HepG2 (cell line): ENCODE measurements at regions not wholly inside any gene's neighbourhood (a gene's known extent, or its start where the extent isn't known, plus 50 kb on each side); places are given as distances from the start of the nearest gene placed in this dataset.

Experiments
- ATAC-seq: fragments of 200-7000 bp; cut with Tn5 transposase; 3 replicates; pipeline ENCODE4 v1.9.1; 2020; ENCODE audit warnings: mild to moderate bottlenecking, moderate library complexity
- BruUV-seq: library from RNA; stranded (reverse); fragments of 400-500 nt; replicated peaks from 2 replicates; lab custom pipeline; 2021; lab: Mats Ljungman, UMichigan
- CTCF ChIA-PET: fragments of 300-600 bp; formaldehyde crosslinking; extraction: SDS; loops from one replicate; lab custom pipeline; 2021; ENCODE audit warnings: low total read pairs, inconsistent platforms, low intra/inter-chr PET ratio; lab: Yijun Ruan, JAX
- POLR2A ChIA-PET: fragments of 350-600 bp; sonication (Branson Sonifier 250); formaldehyde crosslinking; loops from one replicate; lab custom pipeline; 2020; ENCODE audit warnings: antibody characterized with exemption, inconsistent platforms; lab: Yijun Ruan, JAX
- DNase-seq: peaks from one replicate; pipeline ENCODE4 v3.0.0-alpha.2; 2015; ENCODE audit warnings: low spot score
- FAIRE-seq: peaks from 3 replicates; lab custom pipeline; 2011; peaks lifted over from hg19 to GRCh38; lab: Jason Lieb, UNC
- H2AFZ ChIP-seq: one replicate; pipeline ENCODE4 v1.6.1; 2011; ENCODE audit warnings: low read length, inconsistent platforms
- H3K27ac ChIP-seq: fragments of 300-600 bp; 3 replicates; pipeline ENCODE4 v1.8.0; 2011; ENCODE audit warnings: mixed run types, mild to moderate bottlenecking, mixed read lengths, low read length, inconsistent platforms; ENCODE audit not compliant: insufficient read depth; ENCODE audit errors: extremely low read length
- H3K27me3 ChIP-seq, 2 experiments: fragments of 200-600 bp in 1 of 2; 2 replicates in 1 of 2; 3 replicates in 1 of 2; pipeline versions ENCODE4 v1.6.0 to v1.8.0; 2011; ENCODE audit warnings: low read length in 2 of 2, mild to moderate bottlenecking in 2 of 2, moderate library complexity in 2 of 2, inconsistent platforms in 1 of 2; ENCODE audit not compliant: insufficient read depth in 2 of 2, control insufficient read depth in 1 of 2
- H3K36me3 ChIP-seq, 2 experiments: fragments of 200-600 bp in 1 of 2; replicated peaks in 1 of 2; 2 replicates in 1 of 2; 3 replicates in 1 of 2; pipeline versions ENCODE4 v1.5.1 to v1.8.0; 2011; ENCODE audit warnings: low read length in 2 of 2, inconsistent platforms in 1 of 2; ENCODE audit not compliant: insufficient read depth in 2 of 2, control insufficient read depth in 1 of 2
- H3K4me1 ChIP-seq: 2 replicates; pipeline ENCODE4 v1.5.1; 2012; ENCODE audit warnings: low read length, inconsistent platforms; ENCODE audit not compliant: insufficient read depth
- H3K4me2 ChIP-seq: 2 replicates; pipeline ENCODE4 v1.6.0; 2011; ENCODE audit warnings: low read depth, low read length, inconsistent platforms
- H3K4me3 ChIP-seq, 3 experiments: fragments of 200-600 bp in 1 of 3; sonication (generic), shearing (Covaris generic) in 1 of 3; replicated peaks in 1 of 3; 2 replicates each; pipeline ENCODE4 v1.5.1; 2011 to 2016; ENCODE audit warnings: low read length in 3 of 3, inconsistent platforms in 2 of 3, low read depth in 2 of 3, mild to moderate bottlenecking in 2 of 3, control low read depth in 1 of 3, mixed read lengths in 1 of 3; ENCODE audit not compliant: insufficient read depth in 1 of 3
- H3K79me2 ChIP-seq: one replicate; pipeline ENCODE4 v1.6.1; 2011; ENCODE audit warnings: low read length, inconsistent platforms; ENCODE audit not compliant: insufficient read depth
- H3K9ac ChIP-seq: 2 replicates; pipeline ENCODE4 v1.6.0; 2011; ENCODE audit warnings: mild to moderate bottlenecking, low read depth, low read length, inconsistent platforms; ENCODE audit not compliant: insufficient read depth
- H3K9me3 ChIP-seq: 2 replicates; pipeline ENCODE4 v1.5.1; 2012; ENCODE audit warnings: mild to moderate bottlenecking, low read length
- H4K20me1 ChIP-seq: 2 replicates; pipeline ENCODE4 v1.6.0; 2011; ENCODE audit warnings: inconsistent platforms, mild to moderate bottlenecking, low read length, moderate library complexity; ENCODE audit not compliant: insufficient read depth
- CBX5 ChIP-seq: sonication (generic); formaldehyde crosslinking; IDR thresholded peaks from 2 replicates; pipeline ENCODE4 v1.4.0; 2020; ENCODE audit warnings: missing genetic modification reagents, borderline replicate concordance
- HMGXB4 ChIP-seq, 2 experiments: sonication (generic) in 1 of 2; formaldehyde crosslinking in 1 of 2; IDR thresholded peaks; 2 replicates each; pipeline versions ENCODE4 v1.4.0 to v1.6.1; 2018 to 2020; ENCODE audit warnings: missing genetic modification reagents in 2 of 2, borderline replicate concordance in 1 of 2, low read depth in 1 of 2, mild to moderate bottlenecking in 1 of 2, missing biosample characterization in 1 of 2
- HNRNPLL ChIP-seq: fragments of 200-400 bp; formaldehyde crosslinking; IDR thresholded peaks from 2 replicates; pipeline ENCODE4 v1.6.1; 2017; ENCODE audit warnings: mild to moderate bottlenecking, low read depth, low read length; ENCODE audit not compliant: poor library complexity, severe bottlenecking
- PRDM10 ChIP-seq: sonication (generic); formaldehyde crosslinking; IDR thresholded peaks from 2 replicates; pipeline ENCODE4 v1.4.0; 2020; ENCODE audit warnings: low read depth, missing genetic modification reagents
- RFX1 ChIP-seq: fragments of 450-650 bp; IDR thresholded peaks from 2 replicates; pipeline ENCODE4 v1.6.1; 2017
- SUZ12 ChIP-seq: fragments of 150-350 bp; IDR thresholded peaks from 2 replicates; pipeline ENCODE4 v1.6.1; 2014; ENCODE audit warnings: low read depth, low read length
- TERF1 ChIP-seq: sonication (generic); formaldehyde crosslinking; IDR thresholded peaks from 2 replicates; pipeline ENCODE4 v1.8.0; 2022; ENCODE audit warnings: mild to moderate bottlenecking, missing genetic modification reagents, moderate library complexity
- ZKSCAN5 ChIP-seq: sonication (generic); formaldehyde crosslinking; IDR thresholded peaks from 2 replicates; pipeline ENCODE4 v1.5.1; 2020; ENCODE audit warnings: mild to moderate bottlenecking, missing genetic modification reagents
- ZNF232 ChIP-seq: sonication (generic); formaldehyde crosslinking; IDR thresholded peaks from 2 replicates; pipeline ENCODE4 v1.4.0; 2020; ENCODE audit warnings: missing genetic modification reagents, borderline replicate concordance
- ZNF460 ChIP-seq: sonication (generic); formaldehyde crosslinking; IDR thresholded peaks from 2 replicates; pipeline ENCODE4 v1.5.1; 2020; ENCODE audit warnings: missing genetic modification reagents, mild to moderate bottlenecking, borderline replicate concordance
- ZNF484 ChIP-seq: sonication (generic); formaldehyde crosslinking; IDR thresholded peaks from 2 replicates; pipeline ENCODE4 v1.5.1; 2020; ENCODE audit warnings: mild to moderate bottlenecking, low read depth, missing genetic modification reagents, borderline replicate concordance
- ZNF703 ChIP-seq: sonication (generic); formaldehyde crosslinking; IDR thresholded peaks from 2 replicates; pipeline ENCODE4 v1.5.1; 2020; ENCODE audit warnings: missing genetic modification reagents, mild to moderate bottlenecking, moderate library complexity, borderline replicate concordance
- ZNF768 ChIP-seq: sonication (generic); formaldehyde crosslinking; IDR thresholded peaks from 2 replicates; pipeline ENCODE4 v1.4.0; 2020; ENCODE audit warnings: missing genetic modification reagents
- ZSCAN29 ChIP-seq: sonication (generic); formaldehyde crosslinking; conservative IDR thresholded peaks from 2 replicates; pipeline ENCODE4 v1.4.0; 2020; ENCODE audit warnings: mild to moderate bottlenecking, missing genetic modification reagents
- WGBS: methylation state at CpG from one replicate; pipeline ENCODE4 v1.1.6; 2017; ENCODE audit warnings: low lambda C conversion rate; 5-methylcytosine and 5-hydroxymethylcytosine counted together
- in situ Hi-C: cut with HindIII; loops from 2 replicates; pipeline ENCODE4 v1.10.0; 2017; ENCODE audit warnings: low pct_unique_long_range_greater_than_20kb; ENCODE audit not compliant: extremely low pct_ligation_motif_present
- intact Hi-C: fragments of 100-400 bp; cut with micrococcal nuclease; formaldehyde crosslinking; loops from one replicate; pipeline ENCODE4 v1.10.0; 2022; ENCODE audit not compliant: unreplicated experiment

- TF ChIP-seq RFX1 (no peak), ZSCAN29 (CRISPR knock-in tag) (no peak), ZNF703 (CRISPR knock-in tag) (no peak), ZNF460 (CRISPR knock-in tag) (no peak)
Observed at GRCh38 chr3:72247126-72247525, 462.2 kb upstream of the PROK2 start (continued).

- no peak for FAIRE-seq
- Histone ChIP-seq H3K4me1 (no peaks in the 10 kb centered on the region), H3K79me2 (no peaks in the 10 kb centered on the region), H3K4me2 (no peak overlapping the region), H4K20me1 (no peaks in the 10 kb centered on the region), H2AFZ (no peak overlapping the region), H3K27me3 (peaks cover 2 to 8% of the 10 kb centered on the region in 2 experiments; a peak in 2 of 5 replicates), H3K4me3 (no peak overlapping the region), H3K36me3 (no peaks in the 10 kb centered on the region), H3K27ac (no peak overlapping the region), H3K9ac (no peak overlapping the region)
- CTCF ChIA-PET = no interaction called here
- intact Hi-C loops = no loop called here
- no TSS peak for BruUV-seq
- TF ChIP-seq TERF1 (CRISPR knock-in tag) = no peak
- TF ChIP-seq ZKSCAN5 = no peak
- TF ChIP-seq CBX5 (CRISPR knock-in tag) = no peak
- no peak for TF ChIP-seq HMGXB4 (CRISPR knock-in tag; IDR thresholded peaks at IDR 0.05; ENCODE audit: borderline replicate concordance in 1 of 2, low read depth in 1 of 2)
- TF ChIP-seq ZNF460 (CRISPR knock-in tag) = no peak
- TF ChIP-seq HNRNPLL = no peak
- TF ChIP-seq ZNF768 (CRISPR knock-in tag) = no peak
- TF ChIP-seq SUZ12 = no peak
- TF ChIP-seq PRDM10 (CRISPR knock-in tag) = no peak
- TF ChIP-seq ZNF484 (CRISPR knock-in tag) = no peak
- no peak for TF ChIP-seq ZNF232
- TF ChIP-seq, all 625 proteins: peak for 0
- no peaks in the 10 kb centered on the region for H3K9me3 ChIP-seq
- no peak for DNase-seq
- in situ Hi-C loops = no loop called here
- 33% methylated on average over 4 of the region's 6 CpGs for WGBS
- ATAC-seq = no peak
- POLR2A ChIA-PET = no interaction called here
Observed at GRCh38 chr3:72246685-72247084, 461.7 kb upstream of the PROK2 start.
